ENCODE measurements at regions not wholly inside any gene's neighbourhood (a gene's known extent, or its start where the extent isn't known, plus 50 kb on each side); places are given as distances from the start of the nearest gene placed in this dataset.
"Not testable (repeated sequence)": the region's sequence is repeated elsewhere in the genome, so short reads cannot be mapped to it uniquely, and the experiment has no call there.

DNA sequence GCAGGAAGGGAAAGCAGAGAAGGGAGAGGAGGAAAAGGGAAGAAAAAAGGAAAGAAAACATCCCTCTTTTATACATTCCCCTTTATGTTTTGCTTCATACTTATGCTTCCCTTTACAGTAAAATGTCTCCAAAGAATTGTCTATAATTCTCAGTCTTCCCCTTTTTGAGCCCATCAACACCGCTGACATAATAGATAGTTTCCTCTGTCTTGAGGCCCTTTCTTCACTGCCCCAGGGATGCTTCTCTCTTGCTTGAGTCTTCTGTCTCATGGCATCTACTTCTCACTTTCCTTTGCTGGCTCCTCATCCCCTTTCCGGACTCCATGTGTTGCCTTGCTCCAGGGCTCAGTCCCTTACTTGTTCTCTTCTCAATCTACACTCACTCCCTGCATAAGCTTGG, 99.7 kb upstream of the DAZL start:
- H3K27ac ChIP-seq: no peak overlapping the region
- no peak for DNase-seq (ENCODE audit: low read depth, low spot score)

DNA sequence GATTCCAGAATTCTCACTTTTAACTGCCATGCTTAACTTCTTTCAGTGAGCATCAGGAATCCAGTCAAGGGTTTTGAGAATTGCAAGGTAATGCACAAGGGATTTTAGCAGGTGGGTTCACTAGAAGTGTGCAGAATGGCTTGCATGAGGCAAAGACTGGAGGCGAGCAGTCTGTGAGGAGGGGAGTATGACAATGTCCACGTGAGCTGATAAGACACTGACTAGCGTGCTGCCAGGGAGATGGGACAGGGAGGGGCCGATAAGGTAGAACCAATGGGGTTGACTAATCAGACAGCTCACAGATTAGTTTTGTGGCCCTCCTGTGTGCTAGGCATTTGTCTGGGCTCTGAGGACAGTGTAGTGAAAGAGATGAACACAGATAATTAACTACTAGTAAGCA, 102.0 kb upstream of the DAZL start:
- H3K27ac ChIP-seq: no peak overlapping the region
- DNase-seq (ENCODE audit: low read depth, low spot score): no peak

DNA sequence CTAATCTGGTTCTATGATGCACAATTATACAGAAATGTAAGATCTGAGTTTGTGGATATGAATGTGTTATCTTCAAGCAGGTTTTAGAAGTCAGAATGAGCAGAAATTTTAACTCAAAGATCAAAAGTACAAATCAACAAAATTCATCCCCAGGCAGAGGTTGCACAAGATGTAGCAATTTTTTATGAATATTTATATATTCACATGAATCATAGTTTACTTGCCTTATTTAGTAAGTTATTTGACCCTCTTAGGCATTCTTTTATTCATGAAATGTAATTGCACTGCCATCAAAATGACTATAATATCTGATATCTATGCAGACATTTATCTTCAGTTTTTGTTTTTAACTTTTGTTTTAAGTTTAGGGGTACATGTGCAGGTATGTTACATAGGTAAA, 103.1 kb upstream of the DAZL start:
- H3K27ac ChIP-seq: no peak overlapping the region
- no peak for DNase-seq (ENCODE audit: low read depth, low spot score)

DNA sequence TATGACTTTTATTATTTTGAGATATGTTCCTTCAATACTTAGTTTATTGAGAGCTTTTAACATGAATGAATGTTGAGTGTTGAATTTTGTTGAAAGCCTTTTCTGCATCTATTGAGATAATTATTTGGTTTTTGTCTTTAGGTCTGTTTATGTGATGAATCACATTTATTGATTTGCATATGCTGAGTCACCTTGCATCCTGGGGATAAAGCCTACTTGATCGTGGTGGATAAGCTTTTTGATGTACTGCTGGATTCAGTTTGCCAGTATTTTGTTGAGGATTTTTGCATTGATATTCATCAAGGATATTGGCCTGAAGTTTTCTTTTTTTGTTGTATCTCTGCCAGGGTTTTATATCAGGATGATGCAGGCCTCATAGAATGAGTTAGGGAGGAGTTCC, 106.5 kb upstream of the DAZL start:
- DNase-seq (ENCODE audit: low read depth, low spot score): not testable (repeated sequence)

DNA sequence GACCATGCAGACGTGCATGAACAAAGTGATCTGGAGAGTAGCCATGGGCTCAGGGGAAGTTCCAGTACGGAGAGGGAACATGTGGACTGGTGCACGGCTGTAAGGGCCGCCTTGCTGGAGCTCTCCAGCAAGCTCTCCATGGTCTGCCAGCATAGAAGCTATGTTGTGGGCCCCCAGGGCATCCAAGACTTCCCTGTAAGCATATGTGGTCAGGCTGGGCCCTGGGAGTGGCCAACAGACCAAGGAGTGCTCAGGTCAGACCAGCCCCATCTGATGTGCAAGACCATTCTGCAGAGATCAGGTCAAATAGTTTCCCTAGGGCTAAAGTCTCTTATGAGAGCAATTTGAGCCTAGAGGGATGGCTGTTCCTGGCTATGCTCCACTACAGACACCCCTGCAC, 110.1 kb upstream of the DAZL start:
- no peak for DNase-seq (ENCODE audit: low read depth, low spot score)
- no peak overlapping the region for H3K27ac ChIP-seq

More for the DNA sequence above, 106.5 kb upstream of the DAZL start:
- not testable (repeated sequence) for H3K27ac ChIP-seq

DNA sequence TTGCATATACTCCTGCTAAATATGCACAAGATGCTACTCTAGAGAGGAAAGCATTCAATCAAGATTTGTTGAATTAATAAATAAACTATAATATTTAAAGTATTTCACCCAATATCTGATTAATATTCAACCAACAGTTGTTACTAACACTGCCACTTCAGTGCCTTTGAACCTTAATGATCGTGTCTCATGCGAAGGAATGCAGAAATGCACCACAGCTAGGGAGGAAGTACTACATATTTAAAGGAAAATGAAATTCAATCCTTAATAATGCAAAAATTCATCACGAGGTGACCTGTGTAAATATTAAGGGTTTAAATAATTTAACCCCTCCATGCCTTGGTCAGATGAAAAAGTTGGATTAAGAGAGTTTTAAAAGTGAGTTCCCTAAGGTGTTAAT, 114.2 kb upstream of the DAZL start:
- DNase-seq (ENCODE audit: low read depth, low spot score): no peak

DNA sequence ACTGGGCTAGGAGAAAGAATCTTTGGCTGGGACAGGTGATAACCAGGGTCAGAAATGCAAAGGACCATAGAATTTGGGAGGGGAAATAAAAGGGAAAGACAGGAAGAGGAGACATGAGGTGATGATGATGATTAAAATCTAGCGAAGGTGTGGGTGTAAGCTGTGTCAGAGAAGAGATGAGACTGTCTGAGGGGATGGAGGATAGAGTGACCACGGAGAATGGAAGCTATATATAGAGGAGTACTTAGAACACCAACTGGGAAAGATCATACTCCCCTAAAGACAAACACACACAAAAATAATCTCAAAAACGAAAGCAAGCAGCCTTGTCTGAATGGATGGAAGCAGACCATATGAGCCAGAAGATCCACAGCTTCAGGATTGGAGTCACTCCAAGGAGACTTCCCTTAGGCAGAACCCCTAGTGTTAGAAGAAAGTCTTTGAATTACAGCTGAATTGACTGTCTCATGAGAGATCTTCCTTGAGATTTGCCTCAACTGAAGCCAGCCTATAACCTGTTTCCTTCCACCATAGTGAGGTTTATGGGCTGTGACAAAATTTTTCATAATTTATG, 115.2 kb upstream of the DAZL start:
- H3K27ac ChIP-seq: no peak overlapping the region
- DNase-seq (ENCODE audit: low read depth, low spot score): no peak

More for the DNA sequence above, 114.2 kb upstream of the DAZL start:
- H3K27ac ChIP-seq: no peak overlapping the region

DNA sequence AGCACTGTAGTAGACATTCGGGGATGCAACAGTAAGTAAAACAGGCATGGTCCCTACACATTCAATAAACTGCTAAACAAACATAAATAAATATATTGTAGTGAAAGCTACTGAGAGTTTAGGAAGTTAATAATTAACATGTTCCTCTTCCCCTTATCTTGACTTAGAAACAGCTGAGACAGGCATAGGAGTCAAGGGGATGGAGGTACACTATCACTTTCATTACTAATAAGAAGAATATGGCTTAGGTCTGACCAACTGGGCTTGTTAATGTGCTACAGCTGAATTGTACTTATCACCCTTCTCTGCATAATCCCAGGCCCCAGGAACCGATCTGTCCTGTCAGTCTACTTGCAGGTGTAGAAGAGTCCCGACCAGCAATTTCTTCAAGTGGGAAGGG, 116.3 kb upstream of the DAZL start:
- no peak overlapping the region for H3K27ac ChIP-seq
- no peak for DNase-seq (ENCODE audit: low read depth, low spot score)

DNA sequence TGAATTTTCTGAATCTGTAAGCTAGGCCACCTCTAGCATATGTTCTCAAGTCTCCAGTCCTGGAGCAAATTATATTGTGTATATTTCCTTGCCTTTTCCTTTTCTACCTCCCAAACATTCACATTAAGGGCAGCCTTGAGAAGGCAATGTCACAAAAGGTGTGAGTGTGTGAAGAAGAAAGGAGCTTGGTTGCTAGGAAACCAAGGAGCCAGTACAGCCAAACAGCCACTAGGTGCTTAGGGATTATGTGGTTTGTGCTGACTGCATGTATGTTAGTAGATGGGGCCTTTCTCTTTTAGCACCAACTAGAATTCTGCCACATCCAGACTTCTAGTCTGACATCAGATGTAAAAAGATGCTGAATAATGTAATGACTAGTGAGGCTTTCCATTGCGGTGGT, 118.8 kb upstream of the DAZL start:
- no peak for DNase-seq (ENCODE audit: low read depth, low spot score)
- H3K27ac ChIP-seq: no peak overlapping the region

DNA sequence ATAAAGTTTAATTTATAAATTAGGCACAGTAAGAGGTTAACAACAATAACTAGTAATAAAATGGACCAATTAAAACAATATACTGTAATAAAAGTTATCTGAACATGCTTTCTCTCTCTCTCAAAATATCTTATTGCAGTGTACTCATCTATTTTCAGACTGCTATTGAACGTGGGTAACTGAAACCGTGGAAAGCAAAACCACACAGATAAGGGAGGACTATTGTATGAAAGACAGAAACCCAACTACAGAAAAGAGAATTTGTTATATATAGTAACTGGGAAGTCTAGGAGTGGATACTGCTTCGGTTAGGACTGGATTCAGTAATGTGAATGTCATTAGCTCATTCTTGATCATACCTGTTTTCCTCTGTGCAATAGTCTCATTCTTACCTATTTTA, 119.3 kb upstream of the DAZL start:
- DNase-seq (ENCODE audit: low read depth, low spot score): no peak
- H3K27ac ChIP-seq: no peak overlapping the region

DNA sequence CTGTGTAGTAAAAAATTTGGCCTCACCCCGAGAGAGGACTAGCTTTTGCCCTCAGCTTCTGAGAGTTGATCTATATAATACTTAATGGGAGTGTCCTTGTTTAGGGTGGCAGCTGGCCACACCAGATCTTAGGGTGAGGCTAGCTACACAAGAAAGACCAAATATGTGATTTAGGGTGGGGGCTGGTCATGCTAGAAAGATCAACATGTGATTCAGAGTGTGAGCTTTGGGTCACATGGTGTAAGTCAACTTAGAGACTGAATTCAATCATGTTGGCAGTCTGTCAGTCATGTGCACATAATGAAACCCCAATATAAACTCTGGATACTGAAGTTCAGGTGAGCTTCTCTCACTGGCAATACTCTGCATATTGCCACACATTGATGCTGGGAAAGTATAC, 120.7 kb upstream of the DAZL start:
- DNase-seq (ENCODE audit: low read depth, low spot score): peak; percentile 31
- H3K27ac ChIP-seq: peak overlapping the region; percentile 46

DNA sequence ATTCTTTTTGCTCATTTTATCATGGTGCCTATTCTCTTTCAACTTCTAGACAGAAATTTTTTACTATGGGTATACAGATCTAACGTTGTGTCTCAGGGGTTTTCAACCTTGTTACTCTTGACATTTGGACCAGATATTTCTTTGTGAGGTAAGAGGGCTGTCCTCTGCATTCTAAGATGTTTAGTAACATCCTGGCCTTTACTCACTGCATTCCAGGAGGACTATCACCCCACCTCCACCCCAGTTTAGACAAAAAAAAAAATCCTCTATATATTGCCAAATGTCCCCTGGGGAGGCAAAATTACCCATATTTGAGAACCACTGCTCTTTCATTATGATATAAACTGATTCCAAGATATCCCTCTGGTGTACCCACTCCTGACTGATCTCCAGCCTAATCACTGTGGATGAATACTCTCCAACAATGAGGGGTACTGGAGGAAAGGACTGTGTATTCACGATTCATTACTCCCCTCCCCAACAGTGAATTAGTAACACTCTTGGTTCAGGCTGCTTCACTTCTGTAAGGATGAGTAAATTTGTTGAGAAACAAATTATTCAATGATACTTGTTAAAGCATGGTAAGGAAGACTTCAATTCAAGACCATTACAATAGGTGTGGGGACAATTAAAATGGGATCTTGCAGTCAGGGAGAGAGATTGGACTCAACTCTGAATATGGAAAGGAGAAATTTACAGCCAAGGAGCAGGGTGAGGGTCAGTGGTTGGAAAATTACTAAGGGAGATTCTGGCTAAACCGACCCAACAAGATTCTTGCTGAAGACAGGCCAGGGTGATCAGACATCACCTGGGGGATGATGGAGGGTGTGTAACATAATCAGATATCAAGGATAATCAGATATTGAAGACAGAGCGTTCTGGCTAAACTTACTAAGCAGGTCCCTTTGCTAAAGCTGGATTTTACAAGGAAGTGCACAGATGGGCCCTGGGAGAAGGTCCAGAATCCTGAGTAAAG, 123.8 kb upstream of the DAZL start:
- DNase-seq (ENCODE audit: low read depth, low spot score): no peak
- peak overlapping the region; percentile 80 for H3K27ac ChIP-seq

DNA sequence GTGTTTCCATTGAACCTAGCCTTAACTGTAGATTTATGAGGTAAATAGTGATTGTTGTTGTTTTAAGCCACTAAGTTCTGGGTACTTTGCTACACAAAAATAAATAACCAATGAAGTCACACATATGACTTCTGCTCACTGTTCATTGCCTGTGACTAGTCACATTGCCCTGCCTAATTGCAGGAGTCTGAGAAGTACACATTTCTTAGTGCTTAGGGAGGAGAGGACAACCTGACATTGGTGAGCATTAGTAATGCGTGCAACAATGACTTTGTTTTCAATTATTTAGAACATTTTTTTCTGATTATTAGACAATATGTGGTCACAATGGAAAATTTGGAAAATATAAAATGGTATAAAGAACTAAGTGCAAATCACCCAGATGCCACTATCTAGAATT, 133.2 kb upstream of the DAZL start:
- DNase-seq (ENCODE audit: low read depth, low spot score): no peak
- H3K27ac ChIP-seq: no peak overlapping the region

DNA sequence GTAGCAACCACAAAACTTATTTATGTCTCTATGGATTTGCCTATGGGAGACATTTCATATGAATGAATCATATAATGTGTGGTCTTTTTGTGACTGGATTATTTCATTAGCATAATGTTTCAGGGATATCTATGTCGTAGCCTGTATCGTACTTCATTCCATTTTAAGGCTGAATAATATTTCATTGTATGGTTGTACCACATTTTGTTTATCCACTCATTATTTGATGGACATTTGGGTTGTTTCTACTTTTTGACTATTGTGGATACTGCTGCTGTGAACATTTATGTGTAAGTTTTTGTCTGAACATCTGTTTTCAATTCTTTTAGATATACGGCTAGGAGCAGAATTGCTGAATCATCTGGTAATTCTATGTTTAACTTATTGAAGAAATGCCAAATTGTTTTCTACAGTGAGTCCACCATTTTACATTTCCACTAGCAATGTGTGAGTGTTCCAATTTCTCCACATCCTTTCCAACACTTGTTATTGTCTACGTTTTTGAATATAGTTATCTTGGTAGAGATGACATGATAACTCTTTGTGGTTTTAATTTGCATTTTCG, 134.4 kb upstream of the DAZL start:
- no peak for DNase-seq (ENCODE audit: low read depth, low spot score)
- no peak overlapping the region for H3K27ac ChIP-seq

DNA sequence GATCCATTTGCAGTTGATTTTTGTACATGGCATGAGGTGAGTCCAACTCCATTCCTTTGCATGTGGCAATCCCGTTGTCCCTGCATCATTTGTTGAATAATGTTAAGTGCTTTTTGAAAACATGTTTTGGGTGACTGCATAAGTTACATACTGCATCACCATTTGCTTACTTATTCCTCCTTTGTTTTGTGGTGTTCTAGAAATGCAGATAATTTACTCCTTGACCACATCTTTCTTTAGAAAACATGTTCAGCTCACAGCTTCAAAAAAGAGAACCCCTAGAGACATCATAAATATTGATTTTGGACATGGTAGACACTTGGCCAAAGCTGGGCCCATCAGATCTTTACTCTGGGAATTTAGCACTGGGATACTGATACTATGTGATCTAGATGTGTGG, 135.3 kb upstream of the DAZL start:
- DNase-seq (ENCODE audit: low read depth, low spot score): no peak
- no peak overlapping the region for H3K27ac ChIP-seq

DNA sequence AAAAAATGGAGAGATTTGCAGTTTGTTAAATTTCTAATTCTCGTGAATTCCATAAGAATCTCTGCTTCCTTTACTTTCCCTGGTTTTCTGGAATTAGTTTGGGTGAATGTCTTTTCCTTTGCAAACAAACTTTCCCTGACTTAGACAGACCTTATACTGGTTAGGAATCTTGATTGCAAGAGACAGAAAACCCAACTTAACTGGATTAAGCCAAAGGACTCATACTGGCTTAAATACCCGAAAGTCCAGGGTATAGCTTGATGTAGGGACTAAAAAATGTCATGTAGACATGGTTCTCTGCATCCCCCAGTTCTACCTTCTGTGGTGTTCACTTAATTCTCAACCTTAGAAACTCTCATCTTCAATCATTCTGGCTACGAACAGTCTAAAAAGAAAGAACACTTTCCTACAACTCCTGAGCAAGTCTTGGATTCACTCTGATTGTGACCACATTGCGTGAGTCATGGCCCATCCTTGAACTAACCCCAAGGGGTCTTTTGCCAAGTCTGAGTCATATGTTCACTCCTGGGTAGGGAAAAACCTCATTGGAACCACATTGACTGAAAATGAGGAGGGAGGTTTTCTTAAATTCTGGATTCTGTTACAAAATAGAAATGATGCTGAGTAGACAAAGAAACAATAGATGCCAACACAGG, 136.0 kb upstream of the DAZL start:
- H3K27ac ChIP-seq: no peak overlapping the region
- DNase-seq (ENCODE audit: low read depth, low spot score): no peak

DNA sequence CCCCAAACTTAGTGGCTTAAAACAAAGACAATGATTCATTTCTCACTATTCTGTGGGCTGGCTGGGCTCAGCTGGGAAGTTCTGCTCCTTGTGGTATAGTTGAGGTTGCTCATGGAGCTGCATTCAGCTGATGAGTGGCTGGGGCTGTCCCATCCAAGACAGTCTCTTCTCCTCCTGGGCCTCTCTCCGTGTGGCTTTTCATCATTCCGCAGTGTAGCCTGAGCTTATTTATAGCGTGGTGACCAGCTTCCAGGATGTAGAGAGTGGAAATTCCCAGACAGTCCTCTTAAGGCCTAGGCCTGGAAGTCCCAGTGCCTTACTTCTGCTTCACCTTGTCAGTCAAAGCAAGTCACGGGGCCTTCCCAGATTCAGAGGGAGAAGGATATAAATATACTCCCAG, 136.7 kb upstream of the DAZL start:
- no peak for DNase-seq (ENCODE audit: low read depth, low spot score)
- no peak overlapping the region for H3K27ac ChIP-seq

DNA sequence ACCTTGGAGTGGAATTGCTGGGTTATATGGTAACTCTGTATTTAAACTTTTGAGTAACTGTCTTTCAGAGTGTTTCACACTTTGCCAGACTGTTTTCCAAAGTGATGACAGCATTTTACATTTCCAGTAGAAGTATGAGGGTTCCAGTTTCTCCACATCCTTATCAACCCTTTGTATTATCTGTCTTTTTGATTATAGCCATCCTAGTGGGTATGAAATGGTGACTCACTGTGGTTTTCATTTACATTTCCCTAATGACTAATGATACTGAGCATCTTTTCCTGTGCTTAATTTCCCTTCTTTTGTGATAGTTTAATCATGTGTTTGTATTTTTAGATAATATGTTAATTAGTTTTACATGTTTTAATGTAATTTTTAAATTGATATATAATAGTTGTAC, 138.1 kb upstream of the DAZL start:
- DNase-seq (ENCODE audit: low read depth, low spot score): no peak
- H3K27ac ChIP-seq: no peak overlapping the region

DNA sequence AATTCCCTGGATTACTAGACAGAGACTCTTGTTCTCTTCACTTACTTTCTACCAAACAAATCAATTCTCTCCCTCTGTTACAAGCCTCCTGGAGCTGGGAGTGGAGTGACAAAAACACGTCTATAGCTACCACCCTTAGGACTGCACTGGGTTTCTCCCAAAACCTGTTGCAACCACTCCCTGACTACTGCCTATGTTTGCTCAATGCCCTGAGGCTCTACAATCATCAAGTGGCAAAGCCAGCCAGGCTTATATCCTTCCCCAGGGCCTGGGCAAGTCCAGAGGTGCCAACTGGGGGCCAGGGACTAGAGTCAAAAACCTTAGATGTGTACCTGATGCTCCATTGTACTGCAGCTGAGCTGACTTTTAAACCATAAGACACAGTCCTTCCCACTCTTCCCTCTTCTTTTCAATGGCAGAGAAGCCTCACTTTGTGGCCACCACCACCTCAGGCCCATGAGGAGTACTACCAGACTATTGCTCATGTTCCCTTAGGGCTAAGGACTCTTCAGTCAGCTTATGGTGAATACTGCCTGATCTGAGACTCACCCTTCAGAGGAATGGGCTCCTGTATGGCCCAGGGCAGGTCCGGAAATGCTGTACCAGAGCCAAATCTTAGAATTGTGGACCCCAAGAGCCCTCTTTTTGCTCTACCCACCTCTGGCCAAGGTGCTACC, 125.4 kb upstream of the PLCL2 start:
- peak; percentile 18 for DNase-seq (ENCODE audit: low read depth, low spot score)
- no peak overlapping the region for H3K27ac ChIP-seq

DNA sequence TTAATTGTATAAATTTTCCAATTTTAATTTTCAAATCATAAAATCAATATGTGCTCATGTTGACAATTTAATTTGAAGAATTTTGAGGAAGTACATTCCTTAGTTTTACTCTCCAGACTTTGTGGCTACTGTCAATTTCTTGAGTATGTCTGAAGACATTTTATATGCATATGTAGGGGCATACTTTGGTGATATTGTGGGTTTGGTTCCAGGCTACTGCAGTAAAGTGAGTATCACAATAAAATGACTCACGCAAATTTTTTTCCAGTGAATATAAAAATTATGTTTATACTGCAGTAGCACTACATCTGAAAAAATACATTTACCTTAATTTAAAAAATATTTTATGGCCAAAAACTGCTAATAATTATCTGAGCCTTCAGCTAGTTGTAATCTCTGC, 123.2 kb upstream of the PLCL2 start:
- no peak for DNase-seq (ENCODE audit: low read depth, low spot score)
- H3K27ac ChIP-seq: no peak overlapping the region

All from epithelial cell of prostate (primary cell).